Psoas muscle (tissue), 7 donors: ENCODE measurements at regions not wholly inside any gene's neighbourhood (a gene's known extent, or its start where the extent isn't known, plus 50 kb on each side); places are given as distances from the start of the nearest gene placed in this dataset.

Experiments used
- ATAC-seq, 4 donors: fragments of 200-7000 bp; cut with Tn5 transposase; one replicate each; pipeline ENCODE4 v1.9.1; 2020; ENCODE audit warnings: moderate library complexity in 3 of 4, mild to moderate bottlenecking in 2 of 4
- DNase-seq, 2 donors: peaks; one replicate each; pipeline ENCODE4 v3.0.0-alpha.2; 2020
- H3K27ac ChIP-seq: fragments of 200-600 bp; one replicate; pipeline ENCODE4 v1.8.0; 2022
- H3K27me3 ChIP-seq, 3 donors: fragments of 200-600 bp in 1 of 3; one replicate each; pipeline versions ENCODE4 v1.6.1 to v1.8.0; 2013 to 2022; ENCODE audit warnings: low read length in 2 of 3, mild to moderate bottlenecking in 2 of 3, moderate library complexity in 1 of 3; ENCODE audit not compliant: insufficient read depth in 3 of 3
- H3K36me3 ChIP-seq, 2 donors: fragments of 200-600 bp in 1 of 2; one replicate each; pipeline versions ENCODE4 v1.6.1 to v1.8.0; 2013 to 2022; ENCODE audit warnings: low read depth in 1 of 2, mild to moderate bottlenecking in 1 of 2, moderate library complexity in 1 of 2; ENCODE audit not compliant: insufficient read depth in 1 of 2
- H3K4me1 ChIP-seq: fragments of 200-600 bp; one replicate; pipeline ENCODE4 v1.8.0; 2022
- H3K4me3 ChIP-seq: fragments of 200-600 bp; one replicate; pipeline ENCODE4 v1.8.0; 2022; ENCODE audit warnings: mild to moderate bottlenecking
- H3K9me3 ChIP-seq: fragments of 200-600 bp; one replicate; pipeline ENCODE4 v1.8.0; 2022
- WGBS, 3 donors: extraction: QIAGEN DNeasy Blood & Tissue Kit; methylation state at CpG; one replicate each; pipeline versions ENCODE4 v1.1.6 to v1.1.7; 2013; 5-methylcytosine and 5-hydroxymethylcytosine counted together
- intact Hi-C, 2 donors: fragments of 100-400 bp; cut with DNase I; formaldehyde crosslinking; loops; one replicate each; pipeline versions ENCODE4 v1.11.0 to v1.14.2; 2022
- TF ChIP-seq, protein P1 (sequence below): fragments of 200-600 bp; IDR thresholded peaks from one replicate; pipeline ENCODE4 v1.8.0; 2022; ENCODE audit warnings: antibody characterized with exemption
- donor health status: healthy with polysubstance abuse.
- donor health status: DM: no; HTN: no; CAD: no; lungs with moderate emphysema.
- donor health status: Bipolar disorder and iron deficiency.
- donor health status: healthy.
- donor health status: DM: yes; HTN: yes; CAD: no.
- donor health status: DM: no; HTN: no; CAD: no.
- donor health status: DM: yes; HTN: yes; CAD: no.

DNA sequence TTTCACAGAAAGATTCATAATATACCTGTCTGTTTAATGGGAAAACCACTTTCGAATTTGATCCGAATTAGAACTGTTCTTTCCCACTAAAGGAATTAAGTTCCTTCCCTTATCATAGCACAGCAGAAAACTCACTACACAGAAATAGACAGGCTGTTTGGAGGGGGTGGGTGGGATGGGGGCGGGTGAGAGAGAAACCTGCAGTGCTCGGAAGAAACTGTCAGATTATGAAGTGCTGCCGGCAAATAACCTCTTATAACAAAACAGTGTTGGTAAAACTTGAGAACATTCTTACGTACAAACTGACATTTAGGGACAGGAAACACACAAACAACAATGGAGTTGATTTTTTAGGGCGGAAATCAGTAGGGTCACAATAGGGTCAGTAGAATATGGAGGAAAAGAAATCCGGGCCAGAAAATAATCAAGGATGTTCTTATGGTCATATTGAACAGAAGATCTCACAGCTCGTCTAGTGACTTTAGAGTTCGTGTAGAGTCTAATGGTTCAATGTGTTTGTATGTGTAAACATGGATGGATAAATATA, 756.0 kb upstream of the LRATD1 start:
- H3K36me3 ChIP-seq: no peaks in the 10 kb centered on the region
- intact Hi-C loops: no loop called here
- 74 to 77% (median 76%) methylated on average over 10 of the region's 10 CpGs for WGBS, 3 donors
- no peaks in the 10 kb centered on the region for H3K4me1 ChIP-seq
- ATAC-seq (peak in 1 of 4 donors; percentile 15), DNase-seq (no peak)
- H3K4me3 ChIP-seq: no peak overlapping the region
- TF ChIP-seq, protein P1, sequence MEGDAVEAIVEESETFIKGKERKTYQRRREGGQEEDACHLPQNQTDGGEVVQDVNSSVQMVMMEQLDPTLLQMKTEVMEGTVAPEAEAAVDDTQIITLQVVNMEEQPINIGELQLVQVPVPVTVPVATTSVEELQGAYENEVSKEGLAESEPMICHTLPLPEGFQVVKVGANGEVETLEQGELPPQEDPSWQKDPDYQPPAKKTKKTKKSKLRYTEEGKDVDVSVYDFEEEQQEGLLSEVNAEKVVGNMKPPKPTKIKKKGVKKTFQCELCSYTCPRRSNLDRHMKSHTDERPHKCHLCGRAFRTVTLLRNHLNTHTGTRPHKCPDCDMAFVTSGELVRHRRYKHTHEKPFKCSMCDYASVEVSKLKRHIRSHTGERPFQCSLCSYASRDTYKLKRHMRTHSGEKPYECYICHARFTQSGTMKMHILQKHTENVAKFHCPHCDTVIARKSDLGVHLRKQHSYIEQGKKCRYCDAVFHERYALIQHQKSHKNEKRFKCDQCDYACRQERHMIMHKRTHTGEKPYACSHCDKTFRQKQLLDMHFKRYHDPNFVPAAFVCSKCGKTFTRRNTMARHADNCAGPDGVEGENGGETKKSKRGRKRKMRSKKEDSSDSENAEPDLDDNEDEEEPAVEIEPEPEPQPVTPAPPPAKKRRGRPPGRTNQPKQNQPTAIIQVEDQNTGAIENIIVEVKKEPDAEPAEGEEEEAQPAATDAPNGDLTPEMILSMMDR: no peak
- H3K27me3 ChIP-seq: no peaks in the 10 kb centered on the region
- no peaks in the 10 kb centered on the region for H3K9me3 ChIP-seq
- H3K27ac ChIP-seq: no peak overlapping the region

DNA sequence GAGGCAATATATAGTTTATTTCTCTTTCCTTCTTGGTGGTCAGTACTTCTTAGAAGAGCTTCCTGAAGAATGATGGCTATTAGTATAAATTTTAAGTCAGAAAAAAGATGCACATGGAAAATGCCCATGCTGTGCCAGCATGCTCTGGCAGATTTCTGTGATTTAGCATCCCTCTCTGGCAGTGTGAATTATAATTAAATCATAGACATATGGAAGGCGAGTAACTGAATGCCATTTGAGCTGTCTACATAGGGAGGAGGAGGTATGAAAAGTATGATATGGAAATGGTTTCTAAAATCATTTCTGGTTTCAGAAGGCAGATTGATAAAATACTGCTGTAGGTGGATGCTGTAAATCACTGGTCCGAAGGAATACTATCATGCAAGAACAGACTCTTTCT, 754.9 kb upstream of the LRATD1 start:
- Histone ChIP-seq H3K27ac (no peak overlapping the region), H3K4me1 (no peaks in the 10 kb centered on the region), H3K9me3 (no peaks in the 10 kb centered on the region), H3K4me3 (no peak overlapping the region), H3K36me3 (no peaks in the 10 kb centered on the region), H3K27me3 (no peaks in the 10 kb centered on the region)
- intact Hi-C loops: no loop called here
- no peak for DNase-seq
- no peak for ATAC-seq
- TF ChIP-seq, protein P1: no peak
- 86 to 89% (median 87%) methylated on average over 2 of the region's 2 CpGs for WGBS, 3 donors

DNA sequence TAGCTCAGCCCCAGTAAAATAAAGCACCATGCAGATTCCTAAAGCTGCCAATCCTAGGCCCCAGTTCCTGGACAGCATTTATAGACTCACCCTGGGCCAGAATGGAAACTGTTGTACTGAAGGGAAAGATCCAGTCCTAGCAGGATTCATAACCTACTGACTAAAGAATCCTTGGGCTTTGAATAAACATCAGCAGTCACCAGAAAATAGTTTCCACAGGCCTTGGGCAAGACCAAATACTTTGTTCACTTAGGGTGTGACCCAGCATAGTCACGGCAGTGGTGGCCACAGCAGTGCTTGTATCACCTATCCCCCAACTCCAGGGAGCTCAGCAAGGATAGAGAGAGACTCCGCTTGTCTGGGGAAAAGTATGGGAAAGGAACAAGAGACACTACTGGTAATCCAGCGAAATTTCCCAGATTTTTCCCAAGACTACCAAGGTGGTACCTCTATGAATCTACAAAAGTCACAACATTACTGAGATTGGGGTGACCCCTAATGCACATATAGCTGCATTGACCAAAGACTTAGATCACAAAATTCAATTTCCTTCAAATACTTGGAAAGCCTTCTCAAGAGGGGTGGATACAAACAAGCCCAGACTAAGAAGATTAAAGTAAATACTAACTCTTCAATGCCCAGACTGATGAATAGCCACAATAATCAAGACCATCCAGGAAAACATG, 748.1 kb upstream of the LRATD1 start:
- Histone ChIP-seq H3K27ac (no peak overlapping the region), H3K27me3 (no peaks in the 10 kb centered on the region), H3K4me1 (no peaks in the 10 kb centered on the region), H3K9me3 (no peaks in the 10 kb centered on the region), H3K36me3 (no peaks in the 10 kb centered on the region), H3K4me3 (no peak overlapping the region)
- WGBS, 3 donors: 90 to 94% (median 92%) methylated on average over 3 of the region's 3 CpGs
- DNase-seq (no peak), ATAC-seq (no peak)
- intact Hi-C loops: no loop called here
- TF ChIP-seq, protein P1: no peak

DNA sequence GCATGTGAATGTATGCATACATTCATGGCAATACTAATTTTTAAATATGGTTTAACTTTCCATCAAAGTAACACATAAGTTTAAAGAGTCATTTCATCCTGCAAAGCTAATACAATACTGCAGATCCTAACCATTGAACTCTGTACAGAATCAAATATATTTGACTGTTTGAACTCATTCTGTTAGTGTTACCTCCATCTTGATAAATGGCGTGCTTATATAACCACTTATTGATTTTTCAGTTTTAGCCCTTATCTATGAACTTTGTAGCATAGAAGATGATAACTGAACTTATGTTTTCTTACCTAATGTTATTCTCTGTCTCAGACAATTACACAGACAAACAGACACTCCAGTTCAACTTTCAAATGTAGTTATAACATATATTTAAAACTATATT, 731.0 kb upstream of the LRATD1 start:
- TF ChIP-seq, protein P1: no peak
- ATAC-seq (no peak), DNase-seq (no peak)
- intact Hi-C loops: no loop called here
- no peaks in the 10 kb centered on the region for H3K4me1 ChIP-seq
- H3K27ac ChIP-seq: no peak overlapping the region
- H3K27me3 ChIP-seq: no peaks in the 10 kb centered on the region
- H3K9me3 ChIP-seq: no peaks in the 10 kb centered on the region
- no peak overlapping the region for H3K4me3 ChIP-seq
- WGBS, 3 donors: 93 to 98% (median 94%) methylated on average over 1 of the region's 1 CpG
- H3K36me3 ChIP-seq: no peaks in the 10 kb centered on the region

DNA sequence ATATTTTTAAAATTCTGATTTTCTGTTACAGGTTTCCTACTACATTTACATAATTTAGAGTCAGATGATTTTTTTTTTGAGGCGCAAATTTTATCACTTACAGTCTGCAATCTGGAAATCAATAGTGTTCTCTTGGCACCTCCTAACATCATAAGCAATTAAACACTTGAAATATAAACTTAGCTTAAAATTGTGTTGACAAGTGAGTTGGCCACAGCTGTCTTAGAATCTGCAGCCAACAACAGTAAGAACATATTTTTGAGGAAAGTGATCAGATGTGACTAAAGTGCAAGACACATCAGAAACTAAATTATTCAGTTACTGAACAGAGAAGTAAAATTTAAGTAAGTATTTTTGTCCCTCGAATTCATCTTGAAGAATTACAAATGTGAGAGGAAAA, 726.7 kb upstream of the LRATD1 start:
- no peaks in the 10 kb centered on the region for H3K27me3 ChIP-seq
- TF ChIP-seq, protein P1: no peak
- DNase-seq (no peak), ATAC-seq (no peak)
- intact Hi-C loops: no loop called here
- H3K4me3 ChIP-seq: no peak overlapping the region
- H3K9me3 ChIP-seq: no peaks in the 10 kb centered on the region
- WGBS, 3 donors: 32 to 40% (median 35%) methylated on average over 2 of the region's 2 CpGs
- no peak overlapping the region for H3K27ac ChIP-seq
- H3K4me1 ChIP-seq: no peaks in the 10 kb centered on the region
- H3K36me3 ChIP-seq: no peaks in the 10 kb centered on the region
